Glomerular visceral epithelial cell (primary cell): ENCODE measurements at regions not wholly inside any gene's neighbourhood (a gene's known extent, or its start where the extent isn't known, plus 50 kb on each side); places are given as distances from the start of the nearest gene placed in this dataset.

Source experiments
- DNase-seq: peaks from one replicate; pipeline ENCODE4 v3.0.0-alpha.2; 2016; ENCODE audit errors: extremely low spot score

DNA sequence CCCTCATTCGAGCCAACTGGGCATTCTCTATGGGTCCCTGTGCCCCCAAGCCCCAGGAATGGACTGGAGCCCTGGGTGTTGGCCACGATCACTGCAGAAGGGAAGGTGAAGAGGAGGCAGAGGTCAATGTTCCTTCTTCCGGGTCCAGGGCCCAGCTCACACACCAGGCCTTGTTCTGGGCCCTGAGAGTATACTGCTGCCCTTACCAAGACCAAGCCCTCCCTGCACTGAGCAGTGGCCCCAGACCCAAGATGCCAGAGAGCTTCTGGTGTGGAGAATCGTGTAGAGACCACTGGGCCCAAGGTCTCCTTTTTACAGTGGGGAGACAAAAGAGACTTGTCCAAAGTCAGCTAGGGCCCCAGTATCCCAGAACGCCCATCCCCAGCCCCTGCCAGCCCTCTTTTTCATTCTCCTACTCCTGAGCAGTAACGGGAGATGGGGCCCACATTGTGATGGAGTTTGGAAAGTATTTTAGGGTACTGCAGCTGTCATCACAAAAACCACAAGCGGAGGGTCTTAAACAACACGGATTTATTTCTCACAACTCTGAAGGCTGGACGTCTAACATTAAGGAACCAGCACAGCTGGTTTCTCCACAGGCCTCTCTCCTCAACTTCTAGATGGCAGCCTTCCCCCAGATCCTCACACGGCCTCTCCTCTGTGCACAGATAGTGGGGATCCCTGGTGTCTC lies 79.4 kb downstream of the PDGFA start:
- no peak for DNase-seq

DNA sequence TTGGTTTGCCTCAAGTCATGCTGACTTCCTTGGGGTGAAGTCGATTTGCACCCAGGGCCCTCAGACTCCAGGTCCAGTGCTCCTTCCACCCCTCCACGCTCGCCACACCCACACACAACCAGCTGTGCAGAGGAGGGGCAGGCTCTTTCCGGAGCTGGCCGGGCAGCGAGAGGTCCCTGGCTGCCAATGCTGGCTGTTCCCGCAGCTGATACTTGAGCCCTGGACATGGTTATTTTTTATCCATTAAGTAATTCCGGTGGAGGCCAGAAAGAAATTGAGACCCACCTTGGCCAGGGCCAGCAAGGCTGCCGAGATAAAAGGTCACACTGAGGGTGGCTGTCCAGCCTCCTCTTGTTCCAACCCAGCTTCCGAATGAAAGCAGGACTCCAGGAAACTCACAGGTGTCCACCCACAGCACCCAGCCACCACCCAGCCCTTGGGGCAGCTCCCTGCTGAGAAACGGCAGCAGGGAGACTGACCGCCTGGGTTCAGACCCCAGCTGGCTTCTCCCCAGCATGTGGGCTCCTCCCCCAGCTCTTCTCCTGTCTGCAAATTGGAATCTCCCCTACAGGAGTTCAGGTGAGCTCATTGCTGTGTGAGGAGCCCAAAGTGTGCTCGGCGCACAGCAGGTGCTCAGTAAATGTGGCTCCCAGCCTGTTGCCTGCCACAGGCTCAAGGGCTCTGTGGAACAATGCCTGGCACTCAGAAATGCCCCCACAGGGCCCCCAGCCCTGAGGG lies 77.8 kb downstream of the PDGFA start:
- no peak for DNase-seq

DNA sequence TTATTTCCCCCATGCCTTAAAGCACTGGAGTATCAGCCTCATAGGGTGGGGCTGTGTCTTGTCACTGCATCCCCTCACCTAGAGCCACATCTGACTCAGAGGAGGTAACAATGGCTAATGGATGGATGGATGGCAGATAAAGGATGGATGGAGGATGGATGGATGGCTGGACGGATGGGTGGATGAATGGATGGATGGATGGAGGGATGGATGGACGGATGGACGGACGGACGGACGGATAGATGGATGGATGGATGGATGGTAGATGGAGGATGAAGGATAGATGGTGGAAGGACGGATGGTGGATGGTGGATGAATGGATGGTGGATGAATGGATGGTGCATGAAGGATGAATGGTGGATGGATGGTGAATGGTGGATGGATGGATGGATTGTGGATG lies 77.2 kb downstream of the PDGFA start:
- DNase-seq: no peak

DNA sequence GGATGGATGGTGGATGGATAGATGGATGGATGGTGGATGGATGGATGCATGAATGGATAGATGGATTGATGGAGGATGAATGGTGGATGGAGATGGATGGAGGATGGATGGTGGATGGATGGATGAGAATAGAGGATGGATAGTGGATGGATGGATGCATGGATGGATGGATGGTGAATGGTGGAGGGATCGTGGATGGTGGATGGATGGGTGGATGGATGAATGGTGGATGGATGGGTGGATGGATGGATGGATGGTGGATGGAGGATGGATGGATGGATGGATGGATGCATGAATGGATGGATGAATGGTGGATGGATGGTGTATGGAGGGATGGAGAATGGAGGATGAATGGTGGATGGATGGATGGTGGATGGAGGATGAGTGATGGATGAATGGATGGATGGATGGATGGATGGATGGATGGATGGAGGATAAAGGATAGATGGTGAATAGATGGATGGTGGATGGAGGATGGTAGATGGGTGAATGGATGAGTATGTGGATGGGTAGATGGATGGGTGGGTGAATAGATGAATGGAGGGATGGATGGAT lies 76.3 kb downstream of the PDGFA start:
- no peak for DNase-seq

DNA sequence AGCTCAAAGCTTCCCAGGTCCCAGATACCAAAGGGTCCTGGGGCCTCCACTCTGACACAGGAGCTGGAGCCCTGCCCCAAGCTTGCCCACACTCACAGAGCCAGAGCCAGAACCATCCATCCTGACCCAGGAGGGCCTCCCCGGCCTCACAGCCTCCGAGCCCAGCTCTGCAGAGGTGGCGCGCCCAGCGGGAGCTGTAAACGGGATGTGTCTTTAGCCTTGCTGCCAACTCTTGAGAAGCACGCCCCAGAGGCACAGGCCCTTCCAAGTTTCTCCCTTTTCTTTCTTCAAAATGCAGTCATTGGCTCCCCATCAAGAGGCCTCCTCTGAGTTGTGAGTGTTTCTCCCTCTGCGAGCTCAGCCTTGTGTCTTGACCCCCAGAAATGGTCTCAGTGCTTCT lies 75.0 kb downstream of the PDGFA start:
- DNase-seq: no peak

DNA sequence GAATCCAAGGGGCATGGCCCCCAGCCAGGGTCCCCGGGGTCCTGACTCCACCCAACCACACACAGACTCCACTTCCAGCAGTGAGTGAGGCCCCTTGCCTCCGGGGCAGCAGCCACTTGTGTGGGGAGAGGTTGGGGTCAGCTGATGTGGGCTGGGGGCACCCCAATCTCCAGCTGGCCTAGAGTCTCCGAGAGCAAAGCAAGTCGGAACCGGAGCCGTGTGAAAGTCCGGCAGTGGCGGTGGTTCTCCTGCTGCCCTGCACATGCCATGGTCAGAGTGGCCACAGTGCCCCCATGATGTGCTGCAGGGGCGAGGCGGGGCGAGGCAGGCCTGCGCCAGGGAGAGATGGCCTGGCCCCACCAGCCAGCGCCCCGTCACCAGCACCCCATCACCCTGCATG lies 74.6 kb downstream of the PDGFA start:
- DNase-seq: no peak

DNA sequence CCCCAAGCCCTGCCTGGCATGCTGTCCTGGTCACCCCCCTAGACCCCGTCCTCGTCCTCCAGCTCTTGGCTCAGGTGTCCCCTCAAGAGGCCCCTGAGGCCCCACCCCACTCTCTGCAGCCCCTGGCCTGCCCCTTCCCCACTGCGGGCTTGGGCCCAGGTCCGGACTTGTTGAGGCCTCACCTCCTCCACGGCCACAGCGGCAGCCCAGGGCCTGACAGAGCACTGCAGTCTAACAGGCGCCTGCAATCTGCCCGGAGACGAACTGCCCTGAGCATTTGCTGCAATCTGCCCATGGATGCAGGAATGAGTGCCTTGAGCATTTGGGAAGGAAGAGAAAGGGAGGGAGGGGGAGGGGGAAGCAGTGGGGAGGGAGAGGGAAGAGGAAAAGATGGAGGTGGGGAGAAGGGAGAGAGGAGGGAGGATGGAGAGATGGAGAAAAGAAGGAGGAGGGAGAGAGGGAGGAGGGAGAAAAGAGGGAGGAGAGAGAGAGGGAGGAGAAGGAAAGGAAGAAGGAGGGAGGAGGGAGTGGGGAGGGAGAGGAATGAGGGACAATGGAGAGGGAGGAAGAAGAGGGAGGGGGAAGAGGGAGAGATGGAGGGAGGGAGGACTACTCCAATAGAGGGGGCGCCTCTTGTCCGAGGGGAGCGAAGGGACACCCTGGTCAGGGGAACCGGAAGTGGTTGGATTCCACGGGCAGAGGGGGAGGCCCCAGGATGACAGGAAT lies 73.9 kb downstream of the PDGFA start:
- DNase-seq: no peak

- DNase-seq: no peak
These were observed 73.2 kb downstream of the PDGFA start for GRCh38 chr7:446289-446935.
